Upper lobe of left lung (tissue), 6 donors: ENCODE measurements at regions not wholly inside any gene's neighbourhood (a gene's known extent, or its start where the extent isn't known, plus 50 kb on each side); places are given as distances from the start of the nearest gene placed in this dataset.
"Not testable (repeated sequence)": the region's sequence is repeated elsewhere in the genome, so short reads cannot be mapped to it uniquely, and the experiment has no call there.

Source experiments
- ATAC-seq, 2 donors: fragments of 200-7000 bp; cut with Tn5 transposase; one replicate each; pipeline ENCODE4 v1.9.1; 2022; ENCODE audit warnings: mild to moderate bottlenecking in 2 of 2, moderate library complexity in 2 of 2; ENCODE audit not compliant: low FRiP score in 2 of 2
- DNase-seq, 2 donors: peaks; one replicate each; pipeline ENCODE4 v3.0.0-alpha.2; 2019 to 2020
- H3K27ac ChIP-seq, 4 donors: fragments of 200-600 bp; sonication (generic); one replicate each; pipeline ENCODE4 v1.5.1; 2016 to 2019
- H3K27me3 ChIP-seq, 4 donors: fragments of 200-600 bp; sonication (generic); one replicate each; pipeline ENCODE4 v1.5.1; 2017 to 2019
- H3K36me3 ChIP-seq, 4 donors: fragments of 200-600 bp; sonication (generic); one replicate each; pipeline ENCODE4 v1.5.1; 2016 to 2019
- H3K4me1 ChIP-seq, 4 donors: fragments of 200-600 bp; sonication (generic); one replicate each; pipeline ENCODE4 v1.5.1; 2018 to 2019
- H3K4me3 ChIP-seq, 4 donors: fragments of 200-600 bp; sonication (generic); one replicate each; pipeline ENCODE4 v1.5.1; 2017 to 2019; ENCODE audit warnings: mild to moderate bottlenecking in 2 of 4, moderate library complexity in 1 of 4
- H3K9me3 ChIP-seq, 4 donors: fragments of 200-600 bp; sonication (generic); one replicate each; pipeline ENCODE4 v1.5.1; 2018 to 2019
- WGBS, 2 donors: methylation state at CpG; one replicate each; pipeline ENCODE4 v1.1.5; 2017 to 2018; 5-methylcytosine and 5-hydroxymethylcytosine counted together
- small RNA-seq, 4 donors: library from RNA; depleted of rRNA; stranded (forward); fragments of <200 nt; gene quantifications; one replicate each; pipeline ENCODE3, GENCODE V24; 2016
- donor health status: DM: no; HTN: no; CAD: no; lungs with moderate emphysema.
- donor health status: DM: no; HTN: yes; CAD: no; lungs with severe emphysema.

DNA sequence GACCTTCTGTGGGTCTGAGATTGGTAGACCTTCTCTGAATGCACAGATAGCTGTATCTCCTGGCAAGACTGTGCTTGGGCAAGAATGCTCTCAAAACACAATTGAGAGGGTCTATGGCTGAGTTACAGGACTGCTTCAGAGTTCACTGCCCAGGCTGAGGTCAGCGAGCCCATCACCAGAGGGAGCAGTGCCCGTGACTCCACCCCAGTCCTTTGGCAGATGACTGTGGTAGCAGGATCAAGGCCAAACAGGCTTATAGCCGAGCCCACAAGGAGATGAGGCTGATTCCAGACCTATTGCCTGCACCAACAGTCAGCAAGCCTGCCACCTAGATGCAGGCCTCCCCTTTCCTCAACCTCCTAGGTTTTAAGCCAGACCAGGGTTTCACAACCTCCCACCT lies 89.4 kb downstream of the CHRFAM7A start:
- not testable (repeated sequence) for H3K9me3 ChIP-seq, ATAC-seq, H3K4me1 ChIP-seq, H3K27ac ChIP-seq, DNase-seq, H3K36me3 ChIP-seq, H3K27me3 ChIP-seq, H3K4me3 ChIP-seq
- no CpG with 5 or more reads among the region's 3 CpGs for WGBS, 2 donors

Small RNA genes lying in the stretch of these regions (small RNA-seq; reads per million reads assigned to genes)
- gene RNU6-17P, result 0 reads per million in 4 donors
